LNCaP clone FGC (cell line): ENCODE measurements at regions not wholly inside any gene's neighbourhood (a gene's known extent, or its start where the extent isn't known, plus 50 kb on each side); places are given as distances from the start of the nearest gene placed in this dataset.

Experiments
- DNase-seq: peaks from one replicate; pipeline ENCODE4 v3.0.0-alpha.2; 2011; ENCODE audit warnings: low read depth
- H3K4me3 ChIP-seq: 2 replicates; pipeline ENCODE4 v1.5.1; 2011; ENCODE audit warnings: mild to moderate bottlenecking, low read depth, low read length, control low read depth
- TF ChIP-seq, protein P1 (sequence below): IDR thresholded peaks from 2 replicates; pipeline ENCODE4 v1.5.1; 2012; ENCODE audit warnings: mild to moderate bottlenecking; ENCODE audit not compliant: control insufficient read depth, insufficient read depth; ENCODE audit errors: extremely low read depth

DNA sequence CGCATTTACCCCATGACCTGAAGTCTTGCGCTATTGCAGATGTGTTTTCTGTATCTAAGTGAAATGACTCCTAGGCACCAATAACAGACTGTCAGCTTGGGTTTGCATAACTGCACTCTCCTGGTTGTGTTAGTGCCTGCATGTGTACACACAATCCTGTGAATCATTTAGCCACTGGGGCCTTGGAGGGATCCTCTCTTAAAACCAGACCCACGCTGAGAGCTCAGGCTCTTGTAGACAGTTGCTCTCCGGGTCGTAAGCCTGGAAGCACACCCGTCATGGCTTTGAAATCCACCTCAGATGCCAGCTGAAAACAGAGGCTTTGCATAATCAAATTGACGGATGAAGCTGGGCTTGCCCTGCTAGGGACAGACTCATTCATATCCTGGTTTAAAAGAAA, 79.2 kb upstream of the RBM19 start:
- TF ChIP-seq, protein P1, sequence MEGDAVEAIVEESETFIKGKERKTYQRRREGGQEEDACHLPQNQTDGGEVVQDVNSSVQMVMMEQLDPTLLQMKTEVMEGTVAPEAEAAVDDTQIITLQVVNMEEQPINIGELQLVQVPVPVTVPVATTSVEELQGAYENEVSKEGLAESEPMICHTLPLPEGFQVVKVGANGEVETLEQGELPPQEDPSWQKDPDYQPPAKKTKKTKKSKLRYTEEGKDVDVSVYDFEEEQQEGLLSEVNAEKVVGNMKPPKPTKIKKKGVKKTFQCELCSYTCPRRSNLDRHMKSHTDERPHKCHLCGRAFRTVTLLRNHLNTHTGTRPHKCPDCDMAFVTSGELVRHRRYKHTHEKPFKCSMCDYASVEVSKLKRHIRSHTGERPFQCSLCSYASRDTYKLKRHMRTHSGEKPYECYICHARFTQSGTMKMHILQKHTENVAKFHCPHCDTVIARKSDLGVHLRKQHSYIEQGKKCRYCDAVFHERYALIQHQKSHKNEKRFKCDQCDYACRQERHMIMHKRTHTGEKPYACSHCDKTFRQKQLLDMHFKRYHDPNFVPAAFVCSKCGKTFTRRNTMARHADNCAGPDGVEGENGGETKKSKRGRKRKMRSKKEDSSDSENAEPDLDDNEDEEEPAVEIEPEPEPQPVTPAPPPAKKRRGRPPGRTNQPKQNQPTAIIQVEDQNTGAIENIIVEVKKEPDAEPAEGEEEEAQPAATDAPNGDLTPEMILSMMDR = no peak
- H3K4me3 ChIP-seq = no peak overlapping the region
- no peak for DNase-seq

DNA sequence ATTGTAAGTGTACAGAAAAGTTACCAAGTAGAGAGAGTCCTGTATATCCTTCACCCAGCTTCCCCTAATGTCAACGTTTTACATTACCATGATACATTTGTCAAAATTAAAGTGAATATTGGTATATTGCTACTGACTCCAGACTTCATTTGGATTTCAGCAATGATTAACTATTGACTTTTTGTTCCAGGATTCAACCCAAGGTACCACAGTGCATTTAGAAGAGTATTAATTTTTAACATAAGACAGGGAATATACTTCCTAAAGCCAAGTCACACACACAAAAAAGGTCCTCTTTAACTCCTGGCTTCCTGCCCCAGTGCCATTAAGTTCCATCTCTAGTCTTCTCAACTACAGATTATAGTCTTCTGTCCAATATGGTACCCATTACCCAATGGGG, 75.5 kb upstream of the RBM19 start:
- H3K4me3 ChIP-seq = no peak overlapping the region
- TF ChIP-seq, protein P1 = no peak
- no peak for DNase-seq

GRCh38 chr12:114041136-114041535, 75.0 kb upstream of the RBM19 start:
- DNase-seq = no peak

GRCh38 chr12:114038962-114039361, 72.8 kb upstream of the RBM19 start:
- TF ChIP-seq, protein P1 = no peak
- no peak overlapping the region for H3K4me3 ChIP-seq
- DNase-seq = no peak

More at GRCh38 chr12:114041136-114041535, 75.0 kb upstream of the RBM19 start:
- H3K4me3 ChIP-seq = no peak overlapping the region
- TF ChIP-seq, protein P1 = no peak

DNA sequence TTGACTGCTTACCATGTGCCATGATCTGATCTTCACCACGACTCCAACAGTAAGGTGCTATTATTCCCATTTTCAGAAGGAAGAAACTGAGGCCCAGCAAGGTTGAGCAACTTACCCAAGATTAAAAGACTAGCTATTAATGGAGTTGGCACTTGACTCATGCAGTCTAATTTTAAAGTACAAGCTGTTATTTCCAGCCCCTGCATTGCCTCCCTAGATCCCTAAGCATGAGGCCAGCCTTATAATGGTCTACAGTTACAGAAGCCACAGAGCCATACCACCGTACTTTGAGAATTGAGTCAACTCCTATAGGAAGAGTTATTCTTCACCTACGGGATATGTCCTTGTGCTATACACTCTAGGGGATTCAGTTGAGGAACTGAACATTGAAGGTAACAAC, 66.7 kb upstream of the RBM19 start:
- no peak overlapping the region for H3K4me3 ChIP-seq
- no peak for DNase-seq
- TF ChIP-seq, protein P1 = no peak

DNA sequence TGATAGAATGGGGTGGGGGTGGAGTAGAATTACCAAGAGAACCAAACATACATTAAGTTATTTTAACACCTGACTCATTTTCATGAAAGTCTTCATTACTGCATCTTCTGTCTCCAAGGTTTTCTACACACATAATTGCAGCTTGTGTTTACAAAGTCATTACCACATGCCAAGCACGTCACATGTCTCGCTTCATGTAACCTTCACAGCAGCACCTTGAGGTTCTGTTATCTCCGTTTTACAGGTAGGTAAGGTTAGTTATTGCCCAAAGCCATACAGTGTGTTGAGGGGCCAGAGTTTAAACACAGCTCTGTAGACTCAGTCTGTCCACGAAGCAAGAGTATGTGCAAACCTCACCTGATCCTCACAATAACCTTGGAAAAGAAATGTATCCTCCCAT, 64.3 kb upstream of the RBM19 start:
- no peak for DNase-seq
- H3K4me3 ChIP-seq = no peak overlapping the region
- TF ChIP-seq, protein P1 = no peak

GRCh38 chr12:114026805-114027204, 60.7 kb upstream of the RBM19 start:
- no peak for DNase-seq
- no peak overlapping the region for H3K4me3 ChIP-seq
- TF ChIP-seq, protein P1 = no peak
